Gastroesophageal sphincter (tissue), 3 donors: ENCODE measurements at regions not wholly inside any gene's neighbourhood (a gene's known extent, or its start where the extent isn't known, plus 50 kb on each side); places are given as distances from the start of the nearest gene placed in this dataset.

Experiments
- POLR2A ChIP-seq, 2 donors: fragments of 450-650 bp; IDR thresholded peaks; one replicate each; pipeline ENCODE4 v1.6.1; 2017; ENCODE audit warnings: antibody characterized with exemption in 2 of 2, mild to moderate bottlenecking in 2 of 2, moderate library complexity in 1 of 2
- TF ChIP-seq, protein P1 (sequence below), 4 experiments: fragments of 200-600 bp in 2 of 4; fragments of 450-650 bp in 2 of 4; sonication (generic) in 1 of 4; IDR thresholded peaks; one replicate each; pipeline ENCODE4 v1.5.1; 2017 to 2019; ENCODE audit warnings: antibody characterized with exemption in 4 of 4, mild to moderate bottlenecking in 2 of 4, moderate library complexity in 2 of 4

DNA sequence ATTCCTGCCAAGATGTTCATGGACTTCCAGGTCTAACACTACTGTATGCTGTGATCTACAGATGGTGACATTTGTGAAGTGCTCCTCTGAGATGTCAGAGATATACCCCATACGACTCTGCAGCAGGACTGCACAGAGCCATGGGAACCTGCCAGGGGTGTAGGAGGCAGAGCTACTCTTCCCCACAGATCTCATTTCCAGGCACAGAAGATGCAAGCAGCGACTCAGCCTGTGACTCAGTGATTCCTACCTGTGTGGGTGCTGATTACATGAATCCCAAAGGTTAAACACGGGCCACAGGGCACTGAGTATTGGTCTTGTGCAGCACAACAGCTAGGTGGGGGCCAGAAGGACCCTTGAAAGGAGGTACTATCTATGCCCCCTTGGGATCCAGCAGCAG, 137.0 kb upstream of the SOX9 start:
- TF ChIP-seq, protein P1, sequence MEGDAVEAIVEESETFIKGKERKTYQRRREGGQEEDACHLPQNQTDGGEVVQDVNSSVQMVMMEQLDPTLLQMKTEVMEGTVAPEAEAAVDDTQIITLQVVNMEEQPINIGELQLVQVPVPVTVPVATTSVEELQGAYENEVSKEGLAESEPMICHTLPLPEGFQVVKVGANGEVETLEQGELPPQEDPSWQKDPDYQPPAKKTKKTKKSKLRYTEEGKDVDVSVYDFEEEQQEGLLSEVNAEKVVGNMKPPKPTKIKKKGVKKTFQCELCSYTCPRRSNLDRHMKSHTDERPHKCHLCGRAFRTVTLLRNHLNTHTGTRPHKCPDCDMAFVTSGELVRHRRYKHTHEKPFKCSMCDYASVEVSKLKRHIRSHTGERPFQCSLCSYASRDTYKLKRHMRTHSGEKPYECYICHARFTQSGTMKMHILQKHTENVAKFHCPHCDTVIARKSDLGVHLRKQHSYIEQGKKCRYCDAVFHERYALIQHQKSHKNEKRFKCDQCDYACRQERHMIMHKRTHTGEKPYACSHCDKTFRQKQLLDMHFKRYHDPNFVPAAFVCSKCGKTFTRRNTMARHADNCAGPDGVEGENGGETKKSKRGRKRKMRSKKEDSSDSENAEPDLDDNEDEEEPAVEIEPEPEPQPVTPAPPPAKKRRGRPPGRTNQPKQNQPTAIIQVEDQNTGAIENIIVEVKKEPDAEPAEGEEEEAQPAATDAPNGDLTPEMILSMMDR (IDR thresholded peaks at IDR 0.05) = no peak
- no peak for TF ChIP-seq POLR2A (IDR thresholded peaks at IDR 0.05)
